PC-3 (cell line): ENCODE measurements at regions not wholly inside any gene's neighbourhood (a gene's known extent, or its start where the extent isn't known, plus 50 kb on each side); places are given as distances from the start of the nearest gene placed in this dataset.

Experiments used
- CTCF ChIP-seq: fragments of 300-600 bp; sonication (generic); conservative IDR thresholded peaks from 2 replicates; pipeline ENCODE4 v1.5.1; 2017; ENCODE audit warnings: antibody characterized with exemption, low read depth, mild to moderate bottlenecking, low read length
- EZH2 ChIP-seq: fragments of 300-600 bp; sonication (generic); IDR thresholded peaks from one replicate; pipeline ENCODE4 v1.6.1; 2017; ENCODE audit warnings: antibody characterized with exemption, mild to moderate bottlenecking, low read length; ENCODE audit not compliant: unreplicated experiment
- EZH2phosphoT487 ChIP-seq: fragments of 300-600 bp; sonication (generic); IDR thresholded peaks from 2 replicates; pipeline ENCODE4 v1.6.1; 2018; ENCODE audit warnings: mild to moderate bottlenecking, antibody characterized with exemption, low read length, borderline replicate concordance

- no peak for TF ChIP-seq CTCF
- TF ChIP-seq EZH2, result no peak
- TF ChIP-seq EZH2phosphoT487, result no peak
Observed at GRCh38 chr22:22097727-22098228, 115.2 kb upstream of the TOP3B start.
